ENCODE measurements at regions not wholly inside any gene's neighbourhood (a gene's known extent, or its start where the extent isn't known, plus 50 kb on each side); places are given as distances from the start of the nearest gene placed in this dataset.
"Not testable (repeated sequence)": the region's sequence is repeated elsewhere in the genome, so short reads cannot be mapped to it uniquely, and the experiment has no call there.

DNA sequence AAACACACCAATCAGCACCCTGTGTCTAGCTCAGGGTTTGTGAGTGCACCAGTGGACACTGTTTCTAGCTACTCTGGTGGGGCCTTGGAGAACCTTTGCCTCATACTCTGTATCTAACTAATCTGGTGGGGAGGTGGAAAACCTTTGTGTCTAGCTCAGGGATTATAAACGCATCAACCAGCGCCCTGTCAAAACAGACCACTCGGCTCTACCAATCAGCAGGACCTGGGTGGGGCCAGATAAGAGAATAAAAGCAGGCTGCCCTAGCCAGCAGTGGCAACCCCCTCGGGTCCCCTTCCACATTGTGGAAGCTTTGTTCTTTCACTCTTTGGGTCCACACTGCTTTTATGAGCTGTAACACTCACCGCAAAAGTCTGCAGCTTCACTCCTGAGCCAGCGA lies 121.8 kb downstream of the FSCB start:
- not testable (repeated sequence) for H2BK15ac ChIP-seq (replicated peaks; ENCODE audit: low read depth); H3K27me3 ChIP-seq (ENCODE audit: insufficient read depth, low read length, poor library complexity); H3K4ac ChIP-seq (ENCODE audit: low read depth, low read length); H3K18ac ChIP-seq (ENCODE audit: low read length); H2AK5ac ChIP-seq (ENCODE audit: low read length); H3K27ac ChIP-seq (ENCODE audit: low read depth, low read length); DNase-seq; H3K4me2 ChIP-seq (ENCODE audit: low read length); H3K79me2 ChIP-seq (ENCODE audit: control insufficient read depth, insufficient read depth, low read length); H3K79me1 ChIP-seq (ENCODE audit: low read length); H3K23ac ChIP-seq (ENCODE audit: low read length); H3K4me3 ChIP-seq (ENCODE audit: low read length); H2BK120ac ChIP-seq (ENCODE audit: low read depth, low read length); H3K36me3 ChIP-seq (ENCODE audit: control insufficient read depth, insufficient read depth, low read length); H4K5ac ChIP-seq (ENCODE audit: low read length); H3K56ac ChIP-seq (ENCODE audit: low read length); H2BK5ac ChIP-seq (ENCODE audit: low read length); H3K9ac ChIP-seq (ENCODE audit: low read length); H3K4me1 ChIP-seq (ENCODE audit: control insufficient read depth, low read depth, low read length); H4K8ac ChIP-seq (ENCODE audit: low read depth, low read length)
- no CpG with 5 or more reads among the region's 6 CpGs for WGBS (ENCODE audit: extremely low coverage, insufficient coverage, low lambda C conversion rate)

DNA sequence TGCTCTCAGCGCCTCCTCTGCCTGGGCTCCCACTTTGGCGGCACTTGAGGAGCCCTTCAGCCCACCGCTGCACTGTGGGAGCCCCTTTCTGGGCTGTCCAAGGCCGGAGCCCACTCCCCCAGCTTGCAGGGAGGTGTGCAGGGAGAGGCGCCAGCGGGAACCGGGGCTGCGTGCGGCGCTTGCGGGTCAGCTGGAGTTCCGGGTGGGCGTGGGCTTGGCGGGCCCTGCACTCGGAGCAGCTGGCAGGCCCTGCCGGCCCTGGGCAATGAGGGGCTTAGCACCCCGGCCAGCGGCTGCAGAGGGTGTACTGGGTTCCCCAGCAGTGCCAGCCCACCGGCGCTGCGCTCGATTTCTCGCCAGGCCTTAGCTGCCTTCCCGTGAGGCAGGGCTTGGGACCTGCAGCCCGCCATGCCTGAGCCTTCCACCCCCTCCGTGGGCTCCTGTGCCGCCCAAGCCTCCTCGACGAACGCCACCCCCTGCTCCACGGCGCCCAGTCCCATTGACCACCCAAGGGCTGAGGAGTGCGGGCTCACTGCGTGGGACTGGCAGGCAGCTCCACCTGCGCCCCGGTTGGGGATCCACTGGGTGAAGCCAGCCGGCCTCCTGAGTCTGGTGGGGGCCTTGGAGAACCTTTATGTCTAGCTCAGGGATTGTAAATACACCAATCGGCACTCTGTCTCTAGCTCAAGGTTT lies 122.3 kb downstream of the FSCB start:
- not testable (repeated sequence) for H2BK120ac ChIP-seq (ENCODE audit: low read depth, low read length); H3K9ac ChIP-seq (ENCODE audit: low read length); H4K5ac ChIP-seq (ENCODE audit: low read length); H3K4me1 ChIP-seq (ENCODE audit: control insufficient read depth, low read depth, low read length); H3K18ac ChIP-seq (ENCODE audit: low read length); H2BK15ac ChIP-seq (replicated peaks; ENCODE audit: low read depth); H3K56ac ChIP-seq (ENCODE audit: low read length); H4K8ac ChIP-seq (ENCODE audit: low read depth, low read length); H3K27ac ChIP-seq (ENCODE audit: low read depth, low read length); H3K79me2 ChIP-seq (ENCODE audit: control insufficient read depth, insufficient read depth, low read length); H3K23ac ChIP-seq (ENCODE audit: low read length); H3K27me3 ChIP-seq (ENCODE audit: insufficient read depth, low read length, poor library complexity); H3K79me1 ChIP-seq (ENCODE audit: low read length); H2AK5ac ChIP-seq (ENCODE audit: low read length); H2BK5ac ChIP-seq (ENCODE audit: low read length); H3K4ac ChIP-seq (ENCODE audit: low read depth, low read length); H3K4me3 ChIP-seq (ENCODE audit: low read length); H3K4me2 ChIP-seq (ENCODE audit: low read length); DNase-seq; H3K36me3 ChIP-seq (ENCODE audit: control insufficient read depth, insufficient read depth, low read length)
- WGBS (ENCODE audit: extremely low coverage, insufficient coverage, low lambda C conversion rate) = no CpG with 5 or more reads among the region's 38 CpGs

DNA sequence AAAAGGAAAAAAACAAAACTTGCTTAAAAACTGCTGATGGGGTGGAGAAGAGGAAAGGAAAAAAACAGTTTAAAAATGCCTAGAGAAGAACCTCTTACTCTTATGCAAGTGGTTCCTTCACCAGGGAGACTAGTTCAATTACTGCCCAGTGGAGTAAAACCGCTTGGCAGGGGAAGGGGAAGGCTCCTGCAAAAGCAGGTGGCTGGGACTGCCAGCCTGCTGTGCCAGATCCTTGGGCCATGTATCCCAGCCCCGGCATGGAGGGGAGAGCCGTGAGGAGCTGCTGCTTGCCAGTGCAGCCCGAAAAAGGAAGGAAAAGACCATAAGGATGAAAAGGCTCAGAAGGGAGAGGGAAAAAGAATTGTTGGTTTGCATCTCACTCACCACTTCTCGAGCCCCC lies 123.0 kb downstream of the FSCB start:
- Histone ChIP-seq H3K79me1 (ENCODE audit: low read length) (no peaks in the 10 kb centered on the region), H3K56ac (ENCODE audit: low read length) (no peak overlapping the region), H3K4me2 (ENCODE audit: low read length) (no peak overlapping the region), H2BK15ac (replicated peaks; ENCODE audit: low read depth) (no peak overlapping the region), H3K27me3 (ENCODE audit: insufficient read depth, low read length, poor library complexity) (no peaks in the 10 kb centered on the region), H4K5ac (ENCODE audit: low read length) (no peak overlapping the region), H4K8ac (ENCODE audit: low read depth, low read length) (no peak overlapping the region), H3K4me3 (ENCODE audit: low read length) (no peak overlapping the region), H3K23ac (ENCODE audit: low read length) (no peak overlapping the region), H3K79me2 (ENCODE audit: control insufficient read depth, insufficient read depth, low read length) (no peaks in the 10 kb centered on the region), H3K4me1 (ENCODE audit: control insufficient read depth, low read depth, low read length) (no peaks in the 10 kb centered on the region), H3K4ac (ENCODE audit: low read depth, low read length) (no peak overlapping the region), H2BK120ac (ENCODE audit: low read depth, low read length) (no peak overlapping the region), H3K36me3 (ENCODE audit: control insufficient read depth, insufficient read depth, low read length) (no peaks in the 10 kb centered on the region), H2AK5ac (ENCODE audit: low read length) (no peak overlapping the region), H3K27ac (ENCODE audit: low read depth, low read length) (no peak overlapping the region), H3K9ac (ENCODE audit: low read length) (no peak overlapping the region), H3K18ac (ENCODE audit: low read length) (no peak overlapping the region), H2BK5ac (ENCODE audit: low read length) (no peak overlapping the region)
- DNase-seq = no peak
- WGBS (ENCODE audit: extremely low coverage, insufficient coverage, low lambda C conversion rate) = no CpG with 5 or more reads among the region's 5 CpGs

DNA sequence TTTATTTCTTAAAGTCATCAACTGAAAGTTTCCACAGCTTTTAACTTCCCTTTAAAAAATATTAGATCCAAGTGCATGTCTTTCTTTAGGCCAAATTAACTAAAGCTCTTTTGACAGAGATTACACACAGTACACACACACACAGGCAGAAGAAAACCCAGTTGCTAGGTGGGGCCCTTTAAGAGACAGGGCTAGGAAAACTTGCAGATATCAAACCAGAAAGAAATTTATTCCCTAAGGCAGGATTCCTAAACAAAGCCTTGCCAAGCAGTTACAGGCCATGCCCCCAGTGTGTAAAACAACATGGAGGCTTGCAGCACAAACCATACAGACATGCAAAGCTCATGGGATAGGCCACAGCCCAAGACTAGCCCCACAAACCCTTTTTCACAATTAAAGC lies 123.4 kb downstream of the FSCB start:
- H3K79me2 ChIP-seq (ENCODE audit: control insufficient read depth, insufficient read depth, low read length) = no peaks in the 10 kb centered on the region
- H2AK5ac ChIP-seq (ENCODE audit: low read length) = no peak overlapping the region
- H3K56ac ChIP-seq (ENCODE audit: low read length) = no peak overlapping the region
- no peaks in the 10 kb centered on the region for H3K4me1 ChIP-seq (ENCODE audit: control insufficient read depth, low read depth, low read length)
- H3K4me3 ChIP-seq (ENCODE audit: low read length) = no peak overlapping the region
- H2BK120ac ChIP-seq (ENCODE audit: low read depth, low read length) = no peak overlapping the region
- H2BK5ac ChIP-seq (ENCODE audit: low read length) = no peak overlapping the region
- H3K27ac ChIP-seq (ENCODE audit: low read depth, low read length) = no peak overlapping the region
- H3K9ac ChIP-seq (ENCODE audit: low read length) = no peak overlapping the region
- H3K36me3 ChIP-seq (ENCODE audit: control insufficient read depth, insufficient read depth, low read length) = no peaks in the 10 kb centered on the region
- H2BK15ac ChIP-seq (replicated peaks; ENCODE audit: low read depth) = no peak overlapping the region
- no peak for DNase-seq
- H3K4me2 ChIP-seq (ENCODE audit: low read length) = no peak overlapping the region
- H3K4ac ChIP-seq (ENCODE audit: low read depth, low read length) = no peak overlapping the region
- H3K27me3 ChIP-seq (ENCODE audit: insufficient read depth, low read length, poor library complexity) = no peaks in the 10 kb centered on the region
- no peak overlapping the region for H4K8ac ChIP-seq (ENCODE audit: low read depth, low read length)
- no peak overlapping the region for H4K5ac ChIP-seq (ENCODE audit: low read length)
- H3K23ac ChIP-seq (ENCODE audit: low read length) = no peak overlapping the region
- H3K79me1 ChIP-seq (ENCODE audit: low read length) = no peaks in the 10 kb centered on the region
- H3K18ac ChIP-seq (ENCODE audit: low read length) = no peak overlapping the region

DNA sequence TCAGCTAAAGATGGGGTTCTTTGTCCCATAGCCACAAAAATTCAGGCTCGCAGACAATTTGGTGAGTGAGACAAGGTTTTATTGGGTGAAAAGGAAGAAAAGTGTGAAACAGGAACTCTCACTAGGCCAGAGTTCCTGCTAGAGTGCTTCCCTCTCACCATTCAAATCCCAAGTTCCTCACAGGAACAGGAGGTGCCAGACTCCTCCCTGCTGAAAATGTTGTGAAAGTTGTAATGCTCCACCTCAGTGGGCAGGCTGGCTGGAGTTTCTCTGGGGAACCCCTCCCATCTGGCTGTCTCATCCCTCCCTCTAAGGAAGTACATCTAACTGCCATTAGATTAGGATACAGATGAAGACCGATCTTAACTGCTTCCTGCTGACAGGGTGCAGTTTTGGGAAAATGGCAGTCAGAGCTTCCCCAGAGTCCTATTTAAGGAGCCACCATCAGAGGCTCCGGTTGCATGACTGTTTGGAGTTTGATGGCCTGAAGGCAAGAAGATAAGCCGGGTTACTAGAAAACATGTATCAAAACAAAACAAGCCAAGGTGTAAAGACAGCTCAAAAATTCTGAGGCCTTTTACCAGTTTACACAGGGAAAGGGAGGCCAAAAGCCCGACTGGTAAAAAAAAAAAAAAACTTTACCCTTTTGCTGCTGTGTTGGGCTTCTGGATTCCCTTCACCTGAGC lies 127.6 kb downstream of the FSCB start:
- Histone ChIP-seq H3K27me3 (ENCODE audit: insufficient read depth, low read length, poor library complexity) (no peaks in the 10 kb centered on the region), H3K36me3 (ENCODE audit: control insufficient read depth, insufficient read depth, low read length) (no peaks in the 10 kb centered on the region), H4K8ac (ENCODE audit: low read depth, low read length) (no peak overlapping the region), H2AK5ac (ENCODE audit: low read length) (no peak overlapping the region), H2BK5ac (ENCODE audit: low read length) (no peak overlapping the region), H4K5ac (ENCODE audit: low read length) (no peak overlapping the region), H3K27ac (ENCODE audit: low read depth, low read length) (no peak overlapping the region), H3K23ac (ENCODE audit: low read length) (no peak overlapping the region), H3K4me1 (ENCODE audit: control insufficient read depth, low read depth, low read length) (no peaks in the 10 kb centered on the region), H2BK120ac (ENCODE audit: low read depth, low read length) (no peak overlapping the region), H3K79me2 (ENCODE audit: control insufficient read depth, insufficient read depth, low read length) (no peaks in the 10 kb centered on the region), H3K4me3 (ENCODE audit: low read length) (no peak overlapping the region), H3K9ac (ENCODE audit: low read length) (no peak overlapping the region), H3K4ac (ENCODE audit: low read depth, low read length) (no peak overlapping the region), H2BK15ac (replicated peaks; ENCODE audit: low read depth) (no peak overlapping the region), H3K4me2 (ENCODE audit: low read length) (no peak overlapping the region), H3K56ac (ENCODE audit: low read length) (no peak overlapping the region), H3K79me1 (ENCODE audit: low read length) (no peaks in the 10 kb centered on the region), H3K18ac (ENCODE audit: low read length) (no peak overlapping the region)
- peak; percentile 81 for DNase-seq
- no CpG with 5 or more reads among the region's 5 CpGs for WGBS (ENCODE audit: extremely low coverage, insufficient coverage, low lambda C conversion rate)

DNA sequence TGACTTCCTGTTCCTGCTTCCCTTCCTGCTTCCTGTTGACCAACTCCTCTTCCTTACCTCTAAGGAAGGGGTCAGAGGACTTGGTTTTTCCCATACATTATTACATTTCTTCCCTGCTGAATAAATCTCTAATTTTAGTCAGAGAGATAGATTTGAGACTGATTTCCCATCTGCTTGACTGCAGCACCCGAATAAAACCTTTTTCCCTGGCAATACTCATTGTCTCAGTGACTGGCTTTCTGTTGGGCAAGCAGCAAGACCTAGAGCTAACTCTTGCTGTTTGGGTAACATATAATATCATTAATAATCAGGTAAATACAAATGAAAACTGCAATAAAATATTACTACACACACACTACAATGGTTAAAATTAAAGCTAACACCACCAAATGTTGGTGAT lies 132.2 kb downstream of the FSCB start:
- H3K18ac ChIP-seq (ENCODE audit: low read length) = no peak overlapping the region
- H3K4me3 ChIP-seq (ENCODE audit: low read length) = no peak overlapping the region
- H2AK5ac ChIP-seq (ENCODE audit: low read length) = no peak overlapping the region
- H2BK15ac ChIP-seq (replicated peaks; ENCODE audit: low read depth) = no peak overlapping the region
- DNase-seq = no peak
- H3K23ac ChIP-seq (ENCODE audit: low read length) = no peak overlapping the region
- no peak overlapping the region for H3K9ac ChIP-seq (ENCODE audit: low read length)
- H2BK120ac ChIP-seq (ENCODE audit: low read depth, low read length) = no peak overlapping the region
- H3K56ac ChIP-seq (ENCODE audit: low read length) = no peak overlapping the region
- H4K8ac ChIP-seq (ENCODE audit: low read depth, low read length) = no peak overlapping the region
- H3K27me3 ChIP-seq (ENCODE audit: insufficient read depth, low read length, poor library complexity) = no peaks in the 10 kb centered on the region
- no peak overlapping the region for H3K4me2 ChIP-seq (ENCODE audit: low read length)
- no peaks in the 10 kb centered on the region for H3K4me1 ChIP-seq (ENCODE audit: control insufficient read depth, low read depth, low read length)
- no CpG with 5 or more reads among the region's 1 CpG for WGBS (ENCODE audit: extremely low coverage, insufficient coverage, low lambda C conversion rate)
- H3K36me3 ChIP-seq (ENCODE audit: control insufficient read depth, insufficient read depth, low read length) = no peaks in the 10 kb centered on the region
- H3K79me1 ChIP-seq (ENCODE audit: low read length) = no peaks in the 10 kb centered on the region
- no peak overlapping the region for H3K27ac ChIP-seq (ENCODE audit: low read depth, low read length)
- H3K79me2 ChIP-seq (ENCODE audit: control insufficient read depth, insufficient read depth, low read length) = no peaks in the 10 kb centered on the region
- H4K5ac ChIP-seq (ENCODE audit: low read length) = no peak overlapping the region
- H2BK5ac ChIP-seq (ENCODE audit: low read length) = no peak overlapping the region
- no peak overlapping the region for H3K4ac ChIP-seq (ENCODE audit: low read depth, low read length)
